A549 (cell line): ENCODE measurements at regions not wholly inside any gene's neighbourhood (a gene's known extent, or its start where the extent isn't known, plus 50 kb on each side); places are given as distances from the start of the nearest gene placed in this dataset.

Experiments
- ATAC-seq, 2 experiments: fragments of 200-7000 bp in 1 of 2; fragments of >200 bp in 1 of 2; cut with Nextera tagmentation in 1 of 2; cut with Tn5 transposase in 1 of 2; 3 replicates each; pipeline versions ENCODE4 v1.8.0 to v1.9.1; 2018 to 2020; ENCODE audit warnings: mild to moderate bottlenecking in 1 of 2, moderate library complexity in 1 of 2
- CTCF ChIA-PET: fragments of 300-600 bp; sonication (Branson Sonifier 250); formaldehyde crosslinking; extraction: SDS; loops from one replicate; lab custom pipeline; 2021; ENCODE audit warnings: antibody characterized with exemption, inconsistent platforms; lab: Yijun Ruan, JAX
- POLR2A ChIA-PET: fragments of 350-600 bp; formaldehyde crosslinking; extraction: SDS; loops from one replicate; lab custom pipeline; 2021; ENCODE audit warnings: antibody characterized with exemption, inconsistent platforms; lab: Yijun Ruan, JAX
- DNase-seq, 2 experiments: peaks; one replicate each; pipeline versions ENCODE4 v3.0.0 to v3.0.0-alpha.2; 2011 to 2016; ENCODE audit warnings: low read depth in 1 of 2, low spot score in 1 of 2
- FAIRE-seq: peaks from 2 replicates; lab custom pipeline; 2011; peaks lifted over from hg19 to GRCh38; lab: Jason Lieb, UNC
- H3K27ac ChIP-seq, 2 experiments: fragments of >200 bp; sonication (Bioruptor Twin); formaldehyde crosslinking; 3 replicates each; pipeline ENCODE4 v1.5.1; 2016 to 2017
- H3K4me1 ChIP-seq: fragments of >200 bp; sonication (Bioruptor Twin); formaldehyde crosslinking; 3 replicates; pipeline ENCODE4 v1.6.1; 2016
- H3K4me2 ChIP-seq: fragments of >200 bp; sonication (Bioruptor Twin); formaldehyde crosslinking; 3 replicates; pipeline ENCODE4 v1.6.1; 2016
- H3K4me3 ChIP-seq: fragments of >200 bp; sonication (Bioruptor Twin); formaldehyde crosslinking; 3 replicates; pipeline ENCODE4 v1.5.1; 2016
- H3K9me3 ChIP-seq: fragments of >200 bp; sonication (Bioruptor Twin); formaldehyde crosslinking; 3 replicates; pipeline ENCODE4 v1.6.1; 2016
- BHLHE40 ChIP-seq: IDR thresholded peaks from 2 replicates; pipeline ENCODE4 v1.6.1; 2012; ENCODE audit warnings: low read depth, low read length, inconsistent platforms
- CBX8 ChIP-seq: fragments of 200-600 bp; sonication (generic); IDR thresholded peaks from 2 replicates; pipeline ENCODE4 v1.6.1; 2016
- CEBPB ChIP-seq, 2 experiments: fragments of >200 bp in 1 of 2; sonication (Bioruptor Twin) in 1 of 2; formaldehyde crosslinking in 1 of 2; IDR thresholded peaks; 2 replicates each; pipeline ENCODE4 v1.6.1; 2012 to 2016
- CHD2 ChIP-seq: fragments of 150-350 bp; IDR thresholded peaks from 2 replicates; pipeline ENCODE4 v1.6.1; 2014; ENCODE audit warnings: low read length; ENCODE audit not compliant: partially characterized antibody
- EHF ChIP-seq: fragments of 250-450 bp; sonication (Bioruptor Pico); IDR thresholded peaks from 2 replicates; pipeline ENCODE4 v1.5.0; 2020; ENCODE audit warnings: mild to moderate bottlenecking
- EHMT2 ChIP-seq: fragments of 200-600 bp; sonication (generic); IDR thresholded peaks from 2 replicates; pipeline ENCODE4 v1.6.1; 2016; ENCODE audit warnings: antibody characterized with exemption, low read depth, mild to moderate bottlenecking, moderate library complexity
- FOSB ChIP-seq: fragments of 250-450 bp; sonication (Bioruptor Pico); IDR thresholded peaks from 2 replicates; pipeline ENCODE4 v1.5.0; 2020; ENCODE audit warnings: mild to moderate bottlenecking, moderate library complexity
- FOSL2 ChIP-seq, 2 experiments: fragments of 450-650 bp in 1 of 2; fragments of >200 bp in 1 of 2; sonication (Bioruptor Twin) in 1 of 2; formaldehyde crosslinking; IDR thresholded peaks; 2 replicates each; pipeline versions ENCODE4 v1.5.0 to v1.6.1; 2016 to 2020; ENCODE audit warnings: mild to moderate bottlenecking in 1 of 2, moderate library complexity in 1 of 2
- GATA3 ChIP-seq: IDR thresholded peaks from 2 replicates; pipeline ENCODE4 v1.6.1; 2012; ENCODE audit warnings: borderline replicate concordance
- HOXB13 ChIP-seq: fragments of 250-450 bp; sonication (Bioruptor Pico); IDR thresholded peaks from 2 replicates; pipeline ENCODE4 v1.5.0; 2020; ENCODE audit warnings: low read depth, mild to moderate bottlenecking, moderate library complexity
- HOXB5 ChIP-seq: fragments of 250-450 bp; sonication (Bioruptor Pico); IDR thresholded peaks from 2 replicates; pipeline ENCODE4 v1.5.0; 2020; ENCODE audit warnings: mild to moderate bottlenecking, moderate library complexity
- JUNB ChIP-seq: fragments of >200 bp; sonication (Bioruptor Twin); formaldehyde crosslinking; IDR thresholded peaks from 2 replicates; pipeline ENCODE4 v1.6.1; 2016
- MYC ChIP-seq: IDR thresholded peaks from 2 replicates; pipeline ENCODE4 v1.6.1; 2012; ENCODE audit warnings: mild to moderate bottlenecking, inconsistent platforms, low read length, improper control_type of control experiment, borderline replicate concordance
- NFE2L2 ChIP-seq: fragments of 150-350 bp; conservative IDR thresholded peaks from 2 replicates; pipeline ENCODE4 v1.6.1; 2014; ENCODE audit warnings: low read length
- PHF8 ChIP-seq: fragments of 200-600 bp; sonication (generic); IDR thresholded peaks from 2 replicates; pipeline ENCODE4 v1.6.1; 2016; ENCODE audit warnings: low read depth, mild to moderate bottlenecking, antibody characterized with exemption, moderate library complexity, borderline replicate concordance
- POLR2AphosphoS2 ChIP-seq: conservative IDR thresholded peaks from 2 replicates; pipeline ENCODE4 v1.6.1; 2012; ENCODE audit warnings: low read length, improper control_type of control experiment, inconsistent platforms
- RCOR1 ChIP-seq: fragments of 150-350 bp; IDR thresholded peaks from 2 replicates; pipeline ENCODE4 v1.6.1; 2014; ENCODE audit warnings: antibody characterized with exemption, low read length, low read depth
- SMC3 ChIP-seq: fragments of >200 bp; sonication (Bioruptor Twin); formaldehyde crosslinking; IDR thresholded peaks from 3 replicates; pipeline ENCODE4 v1.6.1; 2018; ENCODE audit warnings: inconsistent platforms
- SREBF2 ChIP-seq: fragments of 450-650 bp; IDR thresholded peaks from 2 replicates; pipeline ENCODE4 v1.6.1; 2014; ENCODE audit warnings: mild to moderate bottlenecking, moderate library complexity
- ZC3H11A ChIP-seq: fragments of 450-650 bp; IDR thresholded peaks from 2 replicates; pipeline ENCODE4 v1.6.1; 2014; ENCODE audit warnings: antibody characterized with exemption, mild to moderate bottlenecking
- ZNF302 ChIP-seq: fragments of 250-450 bp; sonication (Bioruptor Pico); IDR thresholded peaks from 2 replicates; pipeline ENCODE4 v1.9.0; 2021; ENCODE audit warnings: inconsistent platforms, mild to moderate bottlenecking, moderate library complexity
- ZSCAN20 ChIP-seq: fragments of 250-450 bp; sonication (Bioruptor Pico); IDR thresholded peaks from 2 replicates; pipeline ENCODE4 v1.8.0; 2022; ENCODE audit warnings: mild to moderate bottlenecking, moderate library complexity
- WGBS: methylation state at CpG from one replicate; pipeline ENCODE4 v1.1.6; 2017; ENCODE audit errors: missing lambda C conversion rate; 5-methylcytosine and 5-hydroxymethylcytosine counted together
- TF ChIP-seq, protein P1 (sequence below): fragments of >200 bp; sonication (Bioruptor Twin); formaldehyde crosslinking; IDR thresholded peaks from 3 replicates; pipeline ENCODE4 v1.6.1; 2016

DNA sequence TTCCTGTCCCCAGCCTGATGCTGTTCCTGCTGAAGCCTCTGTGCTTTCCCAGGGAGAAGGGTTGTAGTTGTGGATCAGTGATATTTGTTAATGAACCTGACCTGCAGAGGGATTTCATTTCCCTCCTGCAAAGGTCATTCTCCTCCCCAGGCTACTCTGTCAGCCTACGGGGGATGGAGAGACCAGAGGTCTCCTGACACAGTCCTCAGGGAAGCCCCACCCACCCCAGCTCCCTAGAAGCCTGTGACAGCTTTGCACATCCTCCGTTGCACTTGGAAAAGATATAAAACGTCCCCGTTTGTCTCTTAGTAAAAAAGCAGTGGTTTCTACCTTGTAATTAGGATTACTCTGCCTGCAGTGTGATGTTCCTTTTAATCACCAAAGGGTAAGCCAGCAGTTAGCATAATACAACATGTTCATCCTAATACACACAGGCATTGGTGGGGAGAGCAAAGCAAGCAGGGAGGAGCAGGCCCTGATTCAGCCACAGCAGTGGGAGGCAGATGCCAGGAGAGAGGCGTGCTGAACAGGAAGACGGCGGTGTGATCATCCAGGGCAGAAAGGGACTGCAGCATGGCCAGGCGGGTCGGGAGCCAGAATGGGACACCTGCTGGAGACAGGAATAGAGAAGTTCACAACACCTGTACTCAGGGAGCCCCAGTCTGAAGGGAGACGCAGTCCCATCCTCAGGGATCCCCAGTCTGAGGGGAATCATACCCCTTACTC, 293.5 kb downstream of the LRFN2 start:
- Histone ChIP-seq H3K9me3 (no peaks in the 10 kb centered on the region), H3K27ac (no peak overlapping the region), H3K4me1 (no peaks in the 10 kb centered on the region), H3K4me3 (no peak overlapping the region), H3K4me2 (no peak overlapping the region)
- POLR2A ChIA-PET = no interaction called here
- FAIRE-seq = no peak
- no peak for DNase-seq
- CTCF ChIA-PET = no interaction called here
- TF ChIP-seq BHLHE40 (no peak), PHF8 (no peak), CHD2 (no peak), ZNF302 (CRISPR knock-in tag) (no peak), MYC (no peak), FOSB (no peak), ZC3H11A (no peak), JUNB (no peak), EHF (CRISPR knock-in tag) (no peak), SMC3 (no peak), CEBPB (IDR thresholded peaks at IDR 0.05) (no peak), SREBF2 (no peak), GATA3 (no peak), HOXB13 (CRISPR knock-in tag) (no peak), FOSL2 (IDR thresholded peaks at IDR 0.05) (no peak), FOSL2 (CRISPR knock-in tag; IDR thresholded peaks at IDR 0.05) (no peak), NFE2L2 (no peak), HOXB5 (no peak)
- TF ChIP-seq, protein P1, sequence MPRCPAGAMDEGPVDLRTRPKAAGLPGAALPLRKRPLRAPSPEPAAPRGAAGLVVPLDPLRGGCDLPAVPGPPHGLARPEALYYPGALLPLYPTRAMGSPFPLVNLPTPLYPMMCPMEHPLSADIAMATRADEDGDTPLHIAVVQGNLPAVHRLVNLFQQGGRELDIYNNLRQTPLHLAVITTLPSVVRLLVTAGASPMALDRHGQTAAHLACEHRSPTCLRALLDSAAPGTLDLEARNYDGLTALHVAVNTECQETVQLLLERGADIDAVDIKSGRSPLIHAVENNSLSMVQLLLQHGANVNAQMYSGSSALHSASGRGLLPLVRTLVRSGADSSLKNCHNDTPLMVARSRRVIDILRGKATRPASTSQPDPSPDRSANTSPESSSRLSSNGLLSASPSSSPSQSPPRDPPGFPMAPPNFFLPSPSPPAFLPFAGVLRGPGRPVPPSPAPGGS = no peak
- WGBS = 10% methylated on average over 8 of the region's 10 CpGs
- no peak for ATAC-seq

DNA sequence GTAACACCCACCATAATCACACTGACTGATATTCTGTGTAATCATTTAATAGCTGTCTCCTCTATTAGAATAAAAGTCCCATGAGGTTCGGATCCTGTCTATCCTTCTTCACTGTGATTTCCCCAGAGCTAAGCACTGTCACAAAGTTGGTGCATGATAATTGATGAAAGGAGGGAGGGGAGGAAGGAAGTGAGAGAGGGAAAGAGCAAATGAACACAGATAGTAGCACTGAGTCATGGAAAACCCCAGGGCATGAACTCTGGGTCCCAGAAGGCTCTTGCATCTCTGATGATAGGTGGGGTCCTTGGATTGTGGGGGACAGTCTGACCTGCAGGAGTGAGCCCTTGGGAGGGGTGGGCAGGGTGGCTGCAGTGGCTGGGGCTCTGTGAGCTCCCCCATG, 294.1 kb downstream of the LRFN2 start:
- Histone ChIP-seq H3K9me3 (no peaks in the 10 kb centered on the region), H3K4me1 (no peaks in the 10 kb centered on the region), H3K4me3 (no peak overlapping the region), H3K27ac (no peak overlapping the region)
- 0% methylated on average over 1 of the region's 1 CpG for WGBS
- no peak for FAIRE-seq
- CTCF ChIA-PET = no interaction called here
- ATAC-seq = no peak
- TF ChIP-seq GATA3 = no peak
- TF ChIP-seq CBX8 = no peak
- TF ChIP-seq EHMT2 = no peak
- no peak for TF ChIP-seq SMC3
- no peak for TF ChIP-seq RCOR1
- TF ChIP-seq, all 56 proteins: peak for 0
- H3K4me2 ChIP-seq = no peak overlapping the region
- DNase-seq = no peak
- POLR2A ChIA-PET = no interaction called here

DNA sequence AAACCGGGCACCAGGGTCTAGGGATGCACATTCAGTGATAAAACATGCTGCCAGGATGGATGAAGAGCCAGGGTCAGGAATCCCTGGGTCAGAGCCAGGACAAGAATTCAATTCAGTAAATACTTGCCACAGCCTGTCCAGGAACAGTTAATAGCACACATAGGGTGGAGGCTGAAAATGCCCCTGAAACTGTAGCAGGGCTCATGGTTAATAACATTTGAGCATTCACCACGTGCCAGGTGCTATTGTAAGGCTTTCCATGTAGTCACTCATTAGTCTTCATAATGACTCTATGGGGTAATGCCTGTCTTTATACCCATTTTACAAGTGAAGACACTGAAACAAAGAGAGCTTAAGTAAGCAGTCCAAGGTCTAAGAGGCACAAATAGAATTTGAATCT, 296.3 kb downstream of the LRFN2 start:
- DNase-seq = no peak
- no peak for TF ChIP-seq POLR2AphosphoS2
- no peak for TF ChIP-seq ZSCAN20 (CRISPR knock-in tag)
- Histone ChIP-seq H3K27ac (no peak overlapping the region), H3K4me1 (no peaks in the 10 kb centered on the region), H3K4me2 (no peak overlapping the region), H3K9me3 (no peaks in the 10 kb centered on the region), H3K4me3 (no peak overlapping the region)
- CTCF ChIA-PET = no interaction called here
- no peak for FAIRE-seq
- 12% methylated on average over 2 of the region's 2 CpGs for WGBS
- POLR2A ChIA-PET = no interaction called here
- ATAC-seq = no peak
